HCT116 (cell line): ENCODE measurements at regions not wholly inside any gene's neighbourhood (a gene's known extent, or its start where the extent isn't known, plus 50 kb on each side); places are given as distances from the start of the nearest gene placed in this dataset.

ENCODE experiments used
- ATAC-seq: fragments of 200-7000 bp; cut with Tn5 transposase; 2 replicates; pipeline ENCODE4 v1.9.1; 2020; ENCODE audit warnings: mild to moderate bottlenecking, moderate library complexity
- BruUV-seq: library from RNA; stranded (reverse); fragments of 400-500 nt; replicated peaks from 2 replicates; lab custom pipeline; 2021; lab: Mats Ljungman, UMichigan
- CTCF ChIA-PET: fragments of 300-600 bp; sonication (Branson Sonifier 250); formaldehyde crosslinking; loops from one replicate; lab custom pipeline; 2021; ENCODE audit warnings: antibody characterized with exemption; lab: Charles Lee
- POLR2A ChIA-PET: fragments of 300-600, 350-600 bp; sonication (Branson Sonifier 250); formaldehyde crosslinking; loops from one replicate; lab custom pipeline; 2021; ENCODE audit warnings: antibody characterized with exemption; lab: Charles Lee
- RAD21 ChIA-PET, 2 experiments: fragments of 300-600 bp; sonication (Branson Sonifier 250); formaldehyde crosslinking; loops; one replicate each; lab custom pipeline; 2023; ENCODE audit warnings: low total read pairs in 2 of 2; ENCODE audit not compliant: uncharacterized antibody in 2 of 2, unreplicated experiment in 2 of 2, low non-redundant PET in 1 of 2; lab: Charles Lee
- DNase-seq: peaks from one replicate; pipeline ENCODE4 v3.0.0-alpha.2; 2010; ENCODE audit warnings: low read depth, low spot score
- H2AFZ ChIP-seq: fragments of 200-600 bp; shearing (Covaris generic), sonication (generic); 2 replicates; pipeline ENCODE4 v1.6.1; 2017; ENCODE audit warnings: low read depth, mixed run types, mixed read lengths, antibody characterized with exemption, low read length; ENCODE audit not compliant: poor library complexity, severe bottlenecking
- H3K27ac ChIP-seq: 2 replicates; pipeline ENCODE4 v1.5.1; 2012; ENCODE audit warnings: low read depth, low read length
- H3K27me3 ChIP-seq: fragments of 200-600 bp; sonication (generic); 2 replicates; pipeline ENCODE4 v1.6.1; 2016; ENCODE audit warnings: mixed run types, low read length, mixed read lengths; ENCODE audit not compliant: insufficient read depth
- H3K36me3 ChIP-seq, 2 experiments: fragments of 200-500 bp in 1 of 2; fragments of 200-600 bp in 1 of 2; sonication (Bioruptor generic) in 1 of 2; sonication (generic) in 1 of 2; 2 replicates each; pipeline versions ENCODE4 v1.5.1 to v1.6.1; 2014 to 2016; ENCODE audit warnings: low read length in 2 of 2, inconsistent platforms in 1 of 2, mixed read lengths in 1 of 2, mixed run types in 1 of 2; ENCODE audit not compliant: insufficient read depth in 2 of 2, control insufficient read depth in 1 of 2
- H3K4me1 ChIP-seq, 2 experiments: fragments of 200-600 bp in 1 of 2; sonication (generic) in 1 of 2; 2 replicates each; pipeline versions ENCODE4 v1.5.1 to v1.6.1; 2012 to 2017; ENCODE audit warnings: low read length in 2 of 2, inconsistent platforms in 1 of 2, mild to moderate bottlenecking in 1 of 2, mixed read lengths in 1 of 2, mixed run types in 1 of 2, moderate library complexity in 1 of 2; ENCODE audit not compliant: insufficient read depth in 2 of 2, control insufficient read depth in 1 of 2
- H3K4me2 ChIP-seq: fragments of 200-600 bp; sonication (generic); 2 replicates; pipeline ENCODE4 v1.6.1; 2017; ENCODE audit warnings: mixed run types, low read length, mixed read lengths
- H3K4me3 ChIP-seq, 2 experiments: fragments of 200-600 bp in 1 of 2; sonication (generic) in 1 of 2; replicated peaks in 1 of 2; 2 replicates each; pipeline ENCODE4 v1.5.1; 2011 to 2016; ENCODE audit warnings: low read length in 2 of 2, control low read depth in 1 of 2, low read depth in 1 of 2, mild to moderate bottlenecking in 1 of 2, mixed read lengths in 1 of 2, mixed run types in 1 of 2
- H3K79me2 ChIP-seq: fragments of 200-600 bp; sonication (generic); 2 replicates; pipeline ENCODE4 v1.6.1; 2017; ENCODE audit warnings: mild to moderate bottlenecking, mixed run types, low read length, moderate library complexity, mixed read lengths; ENCODE audit not compliant: insufficient read depth
- H3K9ac ChIP-seq: fragments of 200-600 bp; sonication (generic); 2 replicates; pipeline ENCODE4 v1.6.1; 2016; ENCODE audit warnings: low read length, mixed read lengths
- H3K9me2 ChIP-seq: fragments of 200-600 bp; sonication (generic), shearing (Covaris generic); 2 replicates; pipeline ENCODE4 v1.6.1; 2017; ENCODE audit warnings: mixed run types, mild to moderate bottlenecking, moderate library complexity; ENCODE audit not compliant: insufficient read depth
- H3K9me3 ChIP-seq, 2 experiments: fragments of 200-500 bp in 1 of 2; fragments of 200-600 bp in 1 of 2; sonication (Bioruptor generic) in 1 of 2; sonication (generic) in 1 of 2; 2 replicates each; pipeline ENCODE4 v1.6.1; 2014 to 2017; ENCODE audit warnings: low read length in 2 of 2, mixed read lengths in 2 of 2, inconsistent platforms in 1 of 2, low read depth in 1 of 2, mild to moderate bottlenecking in 1 of 2, mixed run types in 1 of 2, moderate library complexity in 1 of 2; ENCODE audit not compliant: control insufficient read depth in 1 of 2, insufficient read depth in 1 of 2
- H4K20me1 ChIP-seq: fragments of 200-600 bp; sonication (generic), shearing (Covaris generic); 2 replicates; pipeline ENCODE4 v1.6.1; 2017; ENCODE audit warnings: mixed run types, mild to moderate bottlenecking, moderate library complexity; ENCODE audit not compliant: insufficient read depth
- CBX3 ChIP-seq: IDR thresholded peaks from 2 replicates; pipeline ENCODE4 v1.6.1; 2012; ENCODE audit warnings: low read depth
- EZH2phosphoT487 ChIP-seq: fragments of 200-600 bp; IDR thresholded peaks from 2 replicates; pipeline ENCODE4 v1.6.1; 2018; ENCODE audit warnings: antibody characterized with exemption, borderline replicate concordance
- JUND ChIP-seq: IDR thresholded peaks from 2 replicates; pipeline ENCODE4 v1.6.1; 2012
- POLR2A ChIP-seq: IDR thresholded peaks from 2 replicates; pipeline ENCODE4 v1.7.0; 2011; ENCODE audit warnings: borderline replicate concordance; ENCODE audit not compliant: insufficient read depth, insufficient read length; ENCODE audit errors: extremely low read depth
- POLR2AphosphoS5 ChIP-seq: IDR thresholded peaks from 2 replicates; pipeline ENCODE4 v1.6.1; 2011; ENCODE audit warnings: mild to moderate bottlenecking, low read depth, low read length, moderate library complexity
- RAD21 ChIP-seq: IDR thresholded peaks from 2 replicates; pipeline ENCODE4 v1.6.1; 2012; ENCODE audit warnings: low read depth, mild to moderate bottlenecking
- SIN3A ChIP-seq: IDR thresholded peaks from 2 replicates; pipeline ENCODE4 v1.6.1; 2012; ENCODE audit warnings: low read depth
- SP1 ChIP-seq: IDR thresholded peaks from 2 replicates; pipeline ENCODE4 v1.6.1; 2012; ENCODE audit warnings: low read depth
- SRF ChIP-seq: IDR thresholded peaks from 2 replicates; pipeline ENCODE4 v1.6.1; 2012; ENCODE audit warnings: low read depth
- TCF7L2 ChIP-seq: IDR thresholded peaks from 2 replicates; pipeline ENCODE4 v1.7.0; 2011; ENCODE audit warnings: borderline replicate concordance, inconsistent platforms; ENCODE audit not compliant: insufficient read depth, insufficient read length; ENCODE audit errors: extremely low read depth
- ZFX ChIP-seq: fragments of 450-650 bp; IDR thresholded peaks from 2 replicates; pipeline ENCODE4 v1.6.1; 2017
- ZNF274 ChIP-seq: fragments of 200-500 bp; sonication (Bioruptor generic); IDR thresholded peaks from 2 replicates; pipeline ENCODE4 v1.6.1; 2014; ENCODE audit warnings: mild to moderate bottlenecking, low read depth, low read length, inconsistent platforms
- intact Hi-C: fragments of 100-400 bp; cut with micrococcal nuclease; formaldehyde crosslinking; loops from 2 replicates; pipeline ENCODE4 v1.10.0; 2022
- TF ChIP-seq, protein P1 (sequence below): IDR thresholded peaks from 2 replicates; pipeline ENCODE4 v1.6.1; 2012
- TF ChIP-seq, protein P2 (sequence below): IDR thresholded peaks from 2 replicates; pipeline ENCODE4 v1.6.1; 2011; ENCODE audit warnings: mild to moderate bottlenecking, low read length, moderate library complexity; ENCODE audit not compliant: insufficient replicate concordance; ENCODE audit errors: extremely low read depth
- TF ChIP-seq, protein P3 (sequence below): IDR thresholded peaks from 2 replicates; pipeline ENCODE4 v1.6.1; 2012; ENCODE audit warnings: low read depth
- TF ChIP-seq, protein P4 (sequence below): IDR thresholded peaks from 2 replicates; pipeline ENCODE4 v1.6.1; 2012

DNA sequence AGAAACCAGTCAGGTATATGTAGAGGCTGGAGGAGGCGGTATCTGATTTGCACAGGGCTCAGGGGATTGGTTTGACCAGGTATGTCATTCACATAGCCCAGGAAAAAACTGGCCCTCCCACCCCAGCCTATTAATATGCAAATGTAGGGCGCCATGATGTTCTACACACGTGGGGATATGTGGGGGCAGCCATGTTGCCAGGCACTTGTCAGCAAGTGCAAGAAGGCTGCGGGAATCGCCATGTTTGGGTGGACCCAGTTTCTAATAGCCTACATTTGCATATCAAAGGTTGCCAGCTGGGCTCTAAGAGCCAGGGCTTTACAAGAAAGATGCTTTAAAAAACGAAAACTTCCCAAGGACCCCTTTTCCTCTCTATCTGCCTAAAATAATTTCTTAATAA is 335.1 kb downstream of the SMARCA1 start (continued):
- TF ChIP-seq SIN3A (no peak), POLR2AphosphoS5 (no peak)
- TF ChIP-seq, protein P1, sequence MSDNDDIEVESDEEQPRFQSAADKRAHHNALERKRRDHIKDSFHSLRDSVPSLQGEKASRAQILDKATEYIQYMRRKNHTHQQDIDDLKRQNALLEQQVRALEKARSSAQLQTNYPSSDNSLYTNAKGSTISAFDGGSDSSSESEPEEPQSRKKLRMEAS = no peak
- TF ChIP-seq, protein P2, sequence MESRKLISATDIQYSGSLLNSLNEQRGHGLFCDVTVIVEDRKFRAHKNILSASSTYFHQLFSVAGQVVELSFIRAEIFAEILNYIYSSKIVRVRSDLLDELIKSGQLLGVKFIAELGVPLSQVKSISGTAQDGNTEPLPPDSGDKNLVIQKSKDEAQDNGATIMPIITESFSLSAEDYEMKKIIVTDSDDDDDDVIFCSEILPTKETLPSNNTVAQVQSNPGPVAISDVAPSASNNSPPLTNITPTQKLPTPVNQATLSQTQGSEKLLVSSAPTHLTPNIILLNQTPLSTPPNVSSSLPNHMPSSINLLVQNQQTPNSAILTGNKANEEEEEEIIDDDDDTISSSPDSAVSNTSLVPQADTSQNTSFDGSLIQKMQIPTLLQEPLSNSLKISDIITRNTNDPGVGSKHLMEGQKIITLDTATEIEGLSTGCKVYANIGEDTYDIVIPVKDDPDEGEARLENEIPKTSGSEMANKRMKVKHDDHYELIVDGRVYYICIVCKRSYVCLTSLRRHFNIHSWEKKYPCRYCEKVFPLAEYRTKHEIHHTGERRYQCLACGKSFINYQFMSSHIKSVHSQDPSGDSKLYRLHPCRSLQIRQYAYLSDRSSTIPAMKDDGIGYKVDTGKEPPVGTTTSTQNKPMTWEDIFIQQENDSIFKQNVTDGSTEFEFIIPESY = no peak

DNA sequence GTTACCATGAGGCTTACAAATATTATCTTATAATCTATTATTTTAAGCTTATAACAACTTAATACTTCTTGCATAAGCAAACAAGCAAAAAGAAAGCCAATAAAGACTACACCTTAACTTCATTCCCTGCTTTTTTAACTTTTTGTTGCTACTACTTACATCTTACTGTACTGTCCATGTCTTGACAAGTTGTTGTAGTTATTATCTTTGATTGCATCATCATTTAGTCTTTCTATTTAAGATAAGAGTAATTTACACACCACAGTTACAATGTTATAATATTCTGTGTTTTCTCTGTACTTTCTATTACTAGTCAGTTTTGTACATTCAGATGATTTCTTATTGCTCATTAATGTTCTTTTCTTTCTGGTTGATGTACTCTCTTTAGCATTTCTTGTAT is 346.6 kb downstream of the SMARCA1 start:
- no peak for DNase-seq
- Histone ChIP-seq H3K27ac (no peak overlapping the region), H3K9me3 (no peaks in the 10 kb centered on the region), H3K4me2 (no peak overlapping the region), H3K36me3 (no peaks in the 10 kb centered on the region), H2AFZ (no peak overlapping the region), H3K9ac (no peak overlapping the region), H3K4me3 (no peak overlapping the region), H3K9me2 (no peaks in the 10 kb centered on the region), H3K79me2 (no peaks in the 10 kb centered on the region), H3K4me1 (no peaks in the 10 kb centered on the region), H4K20me1 (no peaks in the 10 kb centered on the region), H3K27me3 (no peaks in the 10 kb centered on the region)
- ChIA-PET CTCF (no interaction called here), RAD21 (no interaction called here), POLR2A (no interaction called here)
- ATAC-seq = no peak
- intact Hi-C loops = no loop called here
- no TSS peak for BruUV-seq
- TF ChIP-seq ZFX = no peak
- no peak for TF ChIP-seq SP1
- no peak for TF ChIP-seq JUND
- TF ChIP-seq RAD21 = no peak
- TF ChIP-seq SRF = no peak
- TF ChIP-seq, protein P2 = no peak
- no peak for TF ChIP-seq SIN3A
- no peak for TF ChIP-seq TCF7L2
- TF ChIP-seq EZH2phosphoT487 = no peak
- no peak for TF ChIP-seq ZNF274
- TF ChIP-seq, protein P3, sequence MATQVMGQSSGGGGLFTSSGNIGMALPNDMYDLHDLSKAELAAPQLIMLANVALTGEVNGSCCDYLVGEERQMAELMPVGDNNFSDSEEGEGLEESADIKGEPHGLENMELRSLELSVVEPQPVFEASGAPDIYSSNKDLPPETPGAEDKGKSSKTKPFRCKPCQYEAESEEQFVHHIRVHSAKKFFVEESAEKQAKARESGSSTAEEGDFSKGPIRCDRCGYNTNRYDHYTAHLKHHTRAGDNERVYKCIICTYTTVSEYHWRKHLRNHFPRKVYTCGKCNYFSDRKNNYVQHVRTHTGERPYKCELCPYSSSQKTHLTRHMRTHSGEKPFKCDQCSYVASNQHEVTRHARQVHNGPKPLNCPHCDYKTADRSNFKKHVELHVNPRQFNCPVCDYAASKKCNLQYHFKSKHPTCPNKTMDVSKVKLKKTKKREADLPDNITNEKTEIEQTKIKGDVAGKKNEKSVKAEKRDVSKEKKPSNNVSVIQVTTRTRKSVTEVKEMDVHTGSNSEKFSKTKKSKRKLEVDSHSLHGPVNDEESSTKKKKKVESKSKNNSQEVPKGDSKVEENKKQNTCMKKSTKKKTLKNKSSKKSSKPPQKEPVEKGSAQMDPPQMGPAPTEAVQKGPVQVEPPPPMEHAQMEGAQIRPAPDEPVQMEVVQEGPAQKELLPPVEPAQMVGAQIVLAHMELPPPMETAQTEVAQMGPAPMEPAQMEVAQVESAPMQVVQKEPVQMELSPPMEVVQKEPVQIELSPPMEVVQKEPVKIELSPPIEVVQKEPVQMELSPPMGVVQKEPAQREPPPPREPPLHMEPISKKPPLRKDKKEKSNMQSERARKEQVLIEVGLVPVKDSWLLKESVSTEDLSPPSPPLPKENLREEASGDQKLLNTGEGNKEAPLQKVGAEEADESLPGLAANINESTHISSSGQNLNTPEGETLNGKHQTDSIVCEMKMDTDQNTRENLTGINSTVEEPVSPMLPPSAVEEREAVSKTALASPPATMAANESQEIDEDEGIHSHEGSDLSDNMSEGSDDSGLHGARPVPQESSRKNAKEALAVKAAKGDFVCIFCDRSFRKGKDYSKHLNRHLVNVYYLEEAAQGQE = no peak
- TF ChIP-seq POLR2A = no peak
- no peak for TF ChIP-seq CBX3
- TF ChIP-seq, protein P4, sequence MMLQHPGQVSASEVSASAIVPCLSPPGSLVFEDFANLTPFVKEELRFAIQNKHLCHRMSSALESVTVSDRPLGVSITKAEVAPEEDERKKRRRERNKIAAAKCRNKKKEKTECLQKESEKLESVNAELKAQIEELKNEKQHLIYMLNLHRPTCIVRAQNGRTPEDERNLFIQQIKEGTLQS = no peak
